GM12878 (cell line): ENCODE measurements at regions not wholly inside any gene's neighbourhood (a gene's known extent, or its start where the extent isn't known, plus 50 kb on each side); places are given as distances from the start of the nearest gene placed in this dataset.

Experiments
- ATAC-seq: fragments of 200-7000 bp; cut with Tn5 transposase; 3 replicates; pipeline ENCODE4 v1.9.1; 2020; ENCODE audit warnings: mild to moderate bottlenecking, moderate library complexity
- BruUV-seq: library from RNA; stranded (reverse); fragments of 400-500 nt; replicated peaks from 2 replicates; lab custom pipeline; 2021; lab: Mats Ljungman, UMichigan
- CTCF ChIA-PET: fragments of 300-600 bp; sonication (Branson Sonifier 250); formaldehyde crosslinking; extraction: SDS; loops from one replicate; lab custom pipeline; 2021; ENCODE audit warnings: inconsistent platforms; lab: Yijun Ruan, JAX
- POLR2A ChIA-PET: fragments of 350-600 bp; formaldehyde crosslinking; extraction: SDS; loops from one replicate; lab custom pipeline; 2021; ENCODE audit warnings: inconsistent platforms; lab: Charles Lee
- RAD21 ChIA-PET: fragments of 300-600 bp; sonication (Branson Sonifier 250); formaldehyde crosslinking; loops from one replicate; lab custom pipeline; 2023; ENCODE audit warnings: antibody characterized with exemption; ENCODE audit not compliant: unreplicated experiment; lab: Charles Lee
- SMC1A ChIA-PET: fragments of 300-600 bp; sonication (Branson Sonifier 250); formaldehyde crosslinking; loops from one replicate; lab custom pipeline; 2023; ENCODE audit not compliant: unreplicated experiment, uncharacterized antibody; lab: Charles Lee
- DNase-seq: peaks from one replicate; pipeline ENCODE4 v3.0.0-alpha.2; 2011; ENCODE audit warnings: low read depth, low spot score
- FAIRE-seq: peaks from 3 replicates; lab custom pipeline; 2011; peaks lifted over from hg19 to GRCh38; lab: Jason Lieb, UNC
- H2AFZ ChIP-seq: 2 replicates; pipeline ENCODE4 v1.6.0; 2011; ENCODE audit warnings: low read depth, low read length, control low read depth; ENCODE audit not compliant: control insufficient read depth
- H3K27ac ChIP-seq: 2 replicates; pipeline ENCODE4 v1.5.1; 2011; ENCODE audit warnings: control low read depth; ENCODE audit not compliant: control insufficient read depth, insufficient read depth
- H3K27me3 ChIP-seq, 2 experiments: replicated peaks in 1 of 2; 2 replicates each; pipeline versions ENCODE4 v1.6.0 to v1.6.1; 2011; ENCODE audit warnings: low read length in 1 of 2; ENCODE audit not compliant: control insufficient read depth in 2 of 2, insufficient read depth in 2 of 2
- H3K36me3 ChIP-seq, 2 experiments: 2 replicates each; pipeline ENCODE4 v1.5.1; 2011; ENCODE audit warnings: low read length in 1 of 2; ENCODE audit not compliant: control insufficient read depth in 2 of 2, insufficient read depth in 2 of 2
- H3K4me1 ChIP-seq: 2 replicates; pipeline ENCODE4 v1.6.1; 2011; ENCODE audit warnings: mild to moderate bottlenecking, low read length, moderate library complexity, mixed read lengths; ENCODE audit not compliant: control insufficient read depth, insufficient read depth
- H3K4me2 ChIP-seq: 2 replicates; pipeline ENCODE4 v1.6.0; 2011; ENCODE audit warnings: control low read depth; ENCODE audit not compliant: control insufficient read depth, insufficient read depth
- H3K4me3 ChIP-seq: fragments of 200-600 bp; sonication (generic); 2 replicates; pipeline ENCODE4 v1.5.1; 2016
- H3K79me2 ChIP-seq: 2 replicates; pipeline ENCODE4 v1.6.0; 2011; ENCODE audit warnings: low read length; ENCODE audit not compliant: control insufficient read depth, insufficient read depth
- H3K9ac ChIP-seq: 2 replicates; pipeline ENCODE4 v1.8.0; 2011; ENCODE audit warnings: low read length, control low read depth, mixed read lengths; ENCODE audit not compliant: control insufficient read depth, insufficient read depth
- H3K9me3 ChIP-seq: replicated peaks from 3 replicates; pipeline ENCODE4 v1.5.1; 2011; ENCODE audit warnings: mild to moderate bottlenecking, low read length; ENCODE audit not compliant: control insufficient read depth, insufficient read depth
- H4K20me1 ChIP-seq: 2 replicates; pipeline ENCODE4 v1.6.0; 2011; ENCODE audit not compliant: control insufficient read depth, insufficient read depth
- CBX5 ChIP-seq: sonication (generic); IDR thresholded peaks from 2 replicates; pipeline ENCODE4 v1.6.1; 2016; ENCODE audit warnings: low read depth, moderate library complexity, mild to moderate bottlenecking, inconsistent platforms
- EP300 ChIP-seq, 2 experiments: fragments of 150-350 bp in 1 of 2; IDR thresholded peaks; 2 replicates each; pipeline ENCODE4 v1.6.1; 2011 to 2012; ENCODE audit warnings: low read depth in 2 of 2, low read length in 2 of 2, borderline replicate concordance in 1 of 2, improper control_type of control experiment in 1 of 2, inconsistent platforms in 1 of 2; ENCODE audit not compliant: control insufficient read depth in 1 of 2
- ESRRA ChIP-seq: IDR thresholded peaks from 2 replicates; pipeline ENCODE4 v1.6.1; 2012; ENCODE audit warnings: mild to moderate bottlenecking, low read length, improper control_type of control experiment
- ETV6 ChIP-seq, 2 experiments: fragments of 450-650 bp in 1 of 2; IDR thresholded peaks in 1 of 2; conservative IDR thresholded peaks in 1 of 2; 2 replicates each; pipeline ENCODE4 v1.6.1; 2014; ENCODE audit warnings: antibody characterized with exemption in 1 of 2, borderline replicate concordance in 1 of 2, low read depth in 1 of 2, mild to moderate bottlenecking in 1 of 2, moderate library complexity in 1 of 2
- HDAC2 ChIP-seq: fragments of 200-600 bp; sonication (generic); IDR thresholded peaks from 2 replicates; pipeline ENCODE4 v1.6.1; 2017
- KAT2A ChIP-seq: conservative IDR thresholded peaks from 2 replicates; pipeline ENCODE4 v1.6.1; 2011; ENCODE audit warnings: low read depth, low read length; ENCODE audit not compliant: control insufficient read depth
- SKIL ChIP-seq: fragments of 450-650 bp; IDR thresholded peaks from 2 replicates; pipeline ENCODE4 v1.6.1; 2017; ENCODE audit warnings: mild to moderate bottlenecking, low read depth, inconsistent platforms; ENCODE audit not compliant: poor library complexity, severe bottlenecking
- ZZZ3 ChIP-seq: IDR thresholded peaks from 2 replicates; pipeline ENCODE4 v1.6.1; 2011; ENCODE audit warnings: low read depth; ENCODE audit not compliant: control insufficient read depth, insufficient read length
- WGBS: methylation state at CpG from one replicate; pipeline ENCODE4 v1.1.6; 2016; ENCODE audit warnings: low lambda C conversion rate; ENCODE audit not compliant: insufficient replicate concordance, insufficient coverage; ENCODE audit errors: missing lambda C conversion rate; 5-methylcytosine and 5-hydroxymethylcytosine counted together
- in situ Hi-C: fragments of 300-500 bp; cut with MboI; formaldehyde crosslinking; loops from 9 replicates; pipeline ENCODE4 v1.14.3; 2018; ENCODE audit warnings: mixed read lengths
- intact Hi-C: fragments of 100-400 bp; cut with micrococcal nuclease; formaldehyde crosslinking; loops from one replicate; pipeline ENCODE4 v1.14.2; 2022; ENCODE audit not compliant: unreplicated experiment
- TF ChIP-seq, protein P1 (sequence below): fragments of 450-650 bp; conservative IDR thresholded peaks from 2 replicates; pipeline ENCODE4 v1.6.1; 2017; ENCODE audit warnings: mild to moderate bottlenecking, moderate library complexity
- TF ChIP-seq, protein P2 (sequence below): IDR thresholded peaks from 2 replicates; pipeline ENCODE4 v1.6.1; 2011; ENCODE audit warnings: borderline replicate concordance, low read depth, mild to moderate bottlenecking, moderate library complexity, low read length; ENCODE audit not compliant: insufficient read depth, poor library complexity, severe bottlenecking

DNA sequence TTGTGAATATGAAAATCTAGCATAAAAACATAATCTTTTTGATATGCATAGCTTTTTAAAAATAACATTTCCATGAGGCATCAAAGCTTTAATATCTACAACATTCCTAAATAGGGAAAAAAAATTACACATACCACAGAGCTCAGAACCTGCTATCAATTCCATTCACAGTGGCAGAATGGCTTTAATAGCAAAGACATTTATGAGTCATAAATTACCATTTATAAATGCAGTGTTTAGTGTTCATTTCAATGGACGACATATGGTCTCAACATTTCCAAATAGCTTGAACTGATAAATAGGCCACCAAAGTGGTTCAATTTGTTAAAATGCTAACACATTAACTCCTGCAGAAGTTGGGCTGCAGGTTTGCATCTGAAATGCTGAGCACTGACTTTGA lies 600.6 kb upstream of the SETBP1 start:
- intact Hi-C loops: no loop called here
- H3K4me3 ChIP-seq: no peak overlapping the region
- no peaks in the 10 kb centered on the region for H3K79me2 ChIP-seq
- ChIA-PET SMC1A (no interaction called here), CTCF (no interaction called here), POLR2A (no interaction called here), RAD21 (no interaction called here)
- no peaks in the 10 kb centered on the region for H3K27me3 ChIP-seq
- no peak for ATAC-seq
- no peak overlapping the region for H2AFZ ChIP-seq
- WGBS: 53% methylated on average over 1 of the region's 1 CpG
- H3K9me3 ChIP-seq: no peaks in the 10 kb centered on the region
- H4K20me1 ChIP-seq: no peaks in the 10 kb centered on the region
- FAIRE-seq: no peak
- BruUV-seq: no TSS peak
- H3K27ac ChIP-seq: no peak overlapping the region
- H3K4me1 ChIP-seq: no peaks in the 10 kb centered on the region
- in situ Hi-C loops: no loop called here
- no peak for DNase-seq
- TF ChIP-seq HDAC2 (no peak), ETV6 (conservative IDR thresholded peaks at IDR 0.05 in 1 of 2, IDR thresholded peaks at IDR 0.05 in 1 of 2; ENCODE audit: borderline replicate concordance in 1 of 2, low read depth in 1 of 2) (no peak), EP300 (IDR thresholded peaks at IDR 0.05; ENCODE audit: borderline replicate concordance in 1 of 2, control insufficient read depth in 1 of 2, low read depth in 2 of 2, low read length in 2 of 2) (no peak), ESRRA (no peak), CBX5 (no peak), ZZZ3 (no peak), SKIL (no peak), KAT2A (no peak)
- TF ChIP-seq, protein P1, sequence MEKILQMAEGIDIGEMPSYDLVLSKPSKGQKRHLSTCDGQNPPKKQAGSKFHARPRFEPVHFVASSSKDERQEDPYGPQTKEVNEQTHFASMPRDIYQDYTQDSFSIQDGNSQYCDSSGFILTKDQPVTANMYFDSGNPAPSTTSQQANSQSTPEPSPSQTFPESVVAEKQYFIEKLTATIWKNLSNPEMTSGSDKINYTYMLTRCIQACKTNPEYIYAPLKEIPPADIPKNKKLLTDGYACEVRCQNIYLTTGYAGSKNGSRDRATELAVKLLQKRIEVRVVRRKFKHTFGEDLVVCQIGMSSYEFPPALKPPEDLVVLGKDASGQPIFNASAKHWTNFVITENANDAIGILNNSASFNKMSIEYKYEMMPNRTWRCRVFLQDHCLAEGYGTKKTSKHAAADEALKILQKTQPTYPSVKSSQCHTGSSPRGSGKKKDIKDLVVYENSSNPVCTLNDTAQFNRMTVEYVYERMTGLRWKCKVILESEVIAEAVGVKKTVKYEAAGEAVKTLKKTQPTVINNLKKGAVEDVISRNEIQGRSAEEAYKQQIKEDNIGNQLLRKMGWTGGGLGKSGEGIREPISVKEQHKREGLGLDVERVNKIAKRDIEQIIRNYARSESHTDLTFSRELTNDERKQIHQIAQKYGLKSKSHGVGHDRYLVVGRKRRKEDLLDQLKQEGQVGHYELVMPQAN: no peak
- TF ChIP-seq, protein P2, sequence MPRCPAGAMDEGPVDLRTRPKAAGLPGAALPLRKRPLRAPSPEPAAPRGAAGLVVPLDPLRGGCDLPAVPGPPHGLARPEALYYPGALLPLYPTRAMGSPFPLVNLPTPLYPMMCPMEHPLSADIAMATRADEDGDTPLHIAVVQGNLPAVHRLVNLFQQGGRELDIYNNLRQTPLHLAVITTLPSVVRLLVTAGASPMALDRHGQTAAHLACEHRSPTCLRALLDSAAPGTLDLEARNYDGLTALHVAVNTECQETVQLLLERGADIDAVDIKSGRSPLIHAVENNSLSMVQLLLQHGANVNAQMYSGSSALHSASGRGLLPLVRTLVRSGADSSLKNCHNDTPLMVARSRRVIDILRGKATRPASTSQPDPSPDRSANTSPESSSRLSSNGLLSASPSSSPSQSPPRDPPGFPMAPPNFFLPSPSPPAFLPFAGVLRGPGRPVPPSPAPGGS: no peak
- H3K4me2 ChIP-seq: no peak overlapping the region
- no peak overlapping the region for H3K9ac ChIP-seq
- no peaks in the 10 kb centered on the region for H3K36me3 ChIP-seq
